ENCODE measurements at regions not wholly inside any gene's neighbourhood (a gene's known extent, or its start where the extent isn't known, plus 50 kb on each side); places are given as distances from the start of the nearest gene placed in this dataset.

- no peak for TF ChIP-seq CTCF (IDR thresholded peaks at IDR 0.05)
Observed at GRCh38 chr1:232561381-232561780, 68.6 kb downstream of the SIPA1L2 start.

- no peak for TF ChIP-seq CTCF (IDR thresholded peaks at IDR 0.05)
Observed at GRCh38 chr1:232560940-232561339, 69.0 kb downstream of the SIPA1L2 start.

- no peak for TF ChIP-seq CTCF (IDR thresholded peaks at IDR 0.05)
Observed at GRCh38 chr1:232558954-232559353, 71.0 kb downstream of the SIPA1L2 start.

- no peak for TF ChIP-seq CTCF (IDR thresholded peaks at IDR 0.05)
Observed at GRCh38 chr1:232557502-232558191, 72.3 kb downstream of the SIPA1L2 start.

- no peak for TF ChIP-seq CTCF (IDR thresholded peaks at IDR 0.05)
Observed at GRCh38 chr1:232557096-232557495, 72.8 kb downstream of the SIPA1L2 start.

- no peak for TF ChIP-seq CTCF (IDR thresholded peaks at IDR 0.05)
Observed at GRCh38 chr1:232556351-232556750, 73.6 kb downstream of the SIPA1L2 start.

GRCh38 chr1:232555494-232556210, 74.3 kb downstream of the SIPA1L2 start:
- TF ChIP-seq CTCF (IDR thresholded peaks at IDR 0.05): no peak

Data from LNCAP (cell line).